ENCODE measurements at regions not wholly inside any gene's neighbourhood (a gene's known extent, or its start where the extent isn't known, plus 50 kb on each side); places are given as distances from the start of the nearest gene placed in this dataset.
A peak's percentile ranks its signal among the peaks of the same experiment; 100 is the strongest.

DNA sequence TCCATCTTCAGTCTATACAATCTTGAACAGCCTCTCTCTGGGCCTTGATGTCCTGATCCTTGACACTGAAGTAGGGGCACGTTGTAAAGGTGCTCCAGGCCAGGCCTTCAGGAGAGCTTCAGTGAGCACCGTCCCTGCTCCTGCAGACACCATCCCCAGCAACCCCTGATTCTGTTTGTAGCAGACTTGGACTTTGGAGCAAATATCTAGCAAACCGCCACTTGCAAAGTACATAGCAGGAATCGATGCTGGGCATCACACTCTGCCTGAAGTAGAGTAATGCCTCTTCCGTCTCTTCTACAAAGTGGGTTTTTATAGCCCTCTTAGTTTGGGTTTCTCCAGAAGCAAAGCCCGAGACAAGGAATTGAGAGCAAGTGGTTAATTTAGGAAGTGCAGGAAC is 169.1 kb downstream of the SALL1 start:
- TF ChIP-seq, protein P1, sequence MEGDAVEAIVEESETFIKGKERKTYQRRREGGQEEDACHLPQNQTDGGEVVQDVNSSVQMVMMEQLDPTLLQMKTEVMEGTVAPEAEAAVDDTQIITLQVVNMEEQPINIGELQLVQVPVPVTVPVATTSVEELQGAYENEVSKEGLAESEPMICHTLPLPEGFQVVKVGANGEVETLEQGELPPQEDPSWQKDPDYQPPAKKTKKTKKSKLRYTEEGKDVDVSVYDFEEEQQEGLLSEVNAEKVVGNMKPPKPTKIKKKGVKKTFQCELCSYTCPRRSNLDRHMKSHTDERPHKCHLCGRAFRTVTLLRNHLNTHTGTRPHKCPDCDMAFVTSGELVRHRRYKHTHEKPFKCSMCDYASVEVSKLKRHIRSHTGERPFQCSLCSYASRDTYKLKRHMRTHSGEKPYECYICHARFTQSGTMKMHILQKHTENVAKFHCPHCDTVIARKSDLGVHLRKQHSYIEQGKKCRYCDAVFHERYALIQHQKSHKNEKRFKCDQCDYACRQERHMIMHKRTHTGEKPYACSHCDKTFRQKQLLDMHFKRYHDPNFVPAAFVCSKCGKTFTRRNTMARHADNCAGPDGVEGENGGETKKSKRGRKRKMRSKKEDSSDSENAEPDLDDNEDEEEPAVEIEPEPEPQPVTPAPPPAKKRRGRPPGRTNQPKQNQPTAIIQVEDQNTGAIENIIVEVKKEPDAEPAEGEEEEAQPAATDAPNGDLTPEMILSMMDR (conservative IDR thresholded peaks at IDR 0.05; ENCODE audit: low read depth, low read length), result no peak
- H3K4me3 ChIP-seq (ENCODE audit: low read depth, low read length), result no peak overlapping the region
- no peak for DNase-seq (ENCODE audit: low read depth)

DNA sequence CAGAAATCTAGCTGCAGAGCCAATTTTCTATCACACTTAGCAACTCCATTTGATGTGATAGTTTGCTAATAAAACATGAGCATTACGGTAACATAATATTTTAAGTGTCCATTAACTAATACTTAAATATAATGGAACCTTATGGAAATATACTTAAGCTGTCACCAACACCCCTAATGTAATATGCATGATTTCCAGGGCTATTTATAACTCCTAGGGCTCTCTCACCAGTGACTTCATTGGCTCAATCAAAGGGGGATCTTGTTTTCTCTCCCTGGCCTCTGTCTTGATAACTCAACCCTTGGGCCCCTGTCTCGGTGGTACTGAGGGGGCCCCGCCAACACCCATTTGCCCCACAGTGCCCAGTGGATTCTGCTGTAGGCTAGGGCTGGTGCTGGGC is 170.4 kb downstream of the SALL1 start:
- DNase-seq (ENCODE audit: low read depth), result no peak
- H3K4me3 ChIP-seq (ENCODE audit: low read depth, low read length), result no peak overlapping the region
- TF ChIP-seq, protein P1 (conservative IDR thresholded peaks at IDR 0.05; ENCODE audit: low read depth, low read length), result no peak

DNA sequence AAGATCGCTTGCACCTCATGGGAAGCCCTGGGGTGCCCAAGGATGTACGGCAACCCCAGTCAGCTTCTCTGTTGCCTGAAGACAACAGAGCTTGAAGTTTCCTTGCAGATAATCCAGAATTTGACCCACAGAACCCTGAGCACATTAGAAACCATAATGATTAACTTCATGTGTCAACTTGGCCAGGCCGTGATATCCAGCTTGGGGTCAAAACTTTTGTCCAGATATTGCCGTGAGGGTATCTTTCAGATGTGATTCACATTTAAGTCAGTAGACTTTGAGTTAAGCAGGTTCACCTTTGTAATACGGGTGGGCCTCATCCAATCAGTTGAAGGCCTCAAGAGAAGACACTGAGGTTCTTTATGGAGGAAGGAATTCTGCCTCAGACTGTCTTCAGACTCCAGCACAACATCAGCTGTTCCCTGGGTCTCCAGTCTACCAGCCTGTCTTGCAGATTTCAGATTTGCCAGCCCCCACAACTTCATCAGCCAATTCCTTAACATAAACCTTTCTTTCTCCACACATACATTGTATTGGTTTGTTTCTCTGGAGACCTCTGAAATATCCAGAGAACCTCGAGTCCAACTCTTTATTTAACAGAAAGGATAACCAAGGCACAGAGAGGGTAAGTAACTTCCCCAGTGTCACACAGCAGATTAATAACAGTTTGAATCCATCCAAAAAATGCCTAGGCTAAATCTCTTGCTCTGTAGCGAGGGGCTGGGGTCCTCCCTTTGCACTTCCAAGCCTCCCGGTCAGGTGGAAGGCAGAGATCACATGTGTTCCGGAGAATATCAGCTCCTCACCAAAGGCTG is 171.1 kb downstream of the SALL1 start:
- H3K4me3 ChIP-seq (ENCODE audit: low read depth, low read length), result no peak overlapping the region
- DNase-seq (ENCODE audit: low read depth), result no peak
- TF ChIP-seq, protein P1 (conservative IDR thresholded peaks at IDR 0.05; ENCODE audit: low read depth, low read length), result no peak

DNA sequence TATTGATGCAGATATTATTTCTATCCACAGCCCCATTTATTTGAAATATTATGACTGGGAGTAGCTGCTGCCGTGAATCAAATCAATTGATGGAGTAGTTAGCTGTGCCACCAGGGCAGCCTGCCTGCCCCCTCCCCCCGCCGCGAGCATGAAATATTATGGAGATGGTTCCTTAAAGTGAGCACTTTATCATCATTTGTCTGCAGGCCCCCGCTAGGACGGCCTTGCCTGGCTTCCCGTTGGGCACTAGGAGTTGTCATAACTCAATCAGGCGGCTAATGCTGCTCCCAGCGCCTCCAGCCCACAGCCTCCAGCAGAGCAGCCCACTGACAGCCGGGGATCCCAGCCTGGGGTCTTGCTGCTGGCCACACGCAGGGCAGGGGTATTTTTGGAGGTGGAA is 173.9 kb downstream of the SALL1 start:
- no peak for DNase-seq (ENCODE audit: low read depth)
- H3K4me3 ChIP-seq (ENCODE audit: low read depth, low read length), result no peak overlapping the region
- TF ChIP-seq, protein P1 (conservative IDR thresholded peaks at IDR 0.05; ENCODE audit: low read depth, low read length), result no peak

DNA sequence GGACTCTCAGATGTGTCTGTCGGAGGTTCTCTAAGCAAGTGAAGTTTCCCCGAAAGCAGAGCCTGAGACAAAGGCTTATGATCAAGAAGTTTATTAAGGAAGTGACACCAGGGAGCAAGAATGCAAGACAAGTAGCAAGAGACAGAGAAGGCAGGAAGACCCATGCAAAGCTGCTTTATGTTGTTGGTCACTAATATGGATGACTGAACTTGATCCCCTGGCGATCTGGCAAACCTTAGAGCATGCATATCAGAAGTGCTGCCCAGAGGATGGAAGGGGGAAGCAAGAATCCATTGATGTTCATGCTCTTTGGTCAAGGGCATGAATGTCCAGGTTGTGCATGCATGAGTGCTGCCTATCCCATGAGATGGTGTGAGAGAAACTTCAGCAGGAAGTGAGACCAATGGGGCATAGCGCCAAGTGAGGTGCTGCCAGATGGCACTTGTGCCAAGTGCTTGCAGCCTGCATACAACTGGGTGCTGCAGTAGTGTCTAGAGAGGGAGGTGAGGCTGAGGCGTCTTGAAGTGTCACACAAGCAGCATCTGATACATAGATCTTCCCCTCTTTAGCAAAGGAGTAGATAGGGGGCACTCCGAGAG is 176.5 kb downstream of the SALL1 start:
- no peak overlapping the region for H3K4me3 ChIP-seq (ENCODE audit: low read depth, low read length)
- TF ChIP-seq, protein P1 (conservative IDR thresholded peaks at IDR 0.05; ENCODE audit: low read depth, low read length), result no peak
- peak; percentile 71 for DNase-seq (ENCODE audit: low read depth)

DNA sequence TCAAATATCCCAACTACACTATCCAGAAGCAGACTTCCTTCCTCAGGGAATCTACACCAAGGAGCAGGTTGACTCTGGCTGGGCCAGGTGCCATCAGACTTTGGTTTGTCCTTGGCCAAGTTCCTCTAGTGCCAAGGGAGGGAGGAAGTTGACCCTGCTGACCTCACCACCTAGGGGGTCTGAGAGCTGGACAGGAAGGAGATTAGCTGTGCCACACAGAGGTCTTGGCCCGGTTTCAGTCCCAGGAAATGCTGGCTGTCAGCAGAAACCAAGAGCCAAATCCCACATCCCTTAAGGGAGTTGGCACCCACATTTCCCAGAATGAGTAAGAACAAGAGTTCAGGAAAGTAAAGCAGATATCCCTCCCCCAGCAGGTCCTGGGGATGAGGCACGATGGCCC is 178.2 kb downstream of the SALL1 start:
- no peak for DNase-seq (ENCODE audit: low read depth)
- TF ChIP-seq, protein P1 (conservative IDR thresholded peaks at IDR 0.05; ENCODE audit: low read depth, low read length), result no peak
- H3K4me3 ChIP-seq (ENCODE audit: low read depth, low read length), result no peak overlapping the region

DNA sequence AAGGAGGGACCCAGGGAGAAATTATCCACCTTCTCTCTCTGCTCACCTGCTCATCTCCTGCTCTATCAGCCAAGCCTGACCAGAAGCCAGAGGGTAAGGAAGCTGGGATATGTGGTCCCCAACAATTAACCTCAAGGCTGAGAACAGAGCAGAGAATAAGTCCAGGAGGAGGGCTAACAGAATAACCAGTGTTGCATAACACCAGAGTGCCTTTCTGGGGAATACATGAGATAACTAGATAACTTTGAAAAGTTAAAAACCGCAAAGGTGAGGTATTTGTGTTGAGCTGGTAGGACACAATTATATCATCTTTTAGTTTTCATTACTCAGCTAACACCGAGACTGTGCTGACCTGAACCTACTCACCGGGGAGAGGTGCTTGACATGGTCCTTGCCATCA is 180.8 kb downstream of the SALL1 start:
- DNase-seq (ENCODE audit: low read depth), result no peak
- TF ChIP-seq, protein P1 (conservative IDR thresholded peaks at IDR 0.05; ENCODE audit: low read depth, low read length), result no peak
- no peak overlapping the region for H3K4me3 ChIP-seq (ENCODE audit: low read depth, low read length)

Data from epithelial cell of proximal tubule (primary cell).